OCI-LY7 (cell line): ENCODE measurements at regions not wholly inside any gene's neighbourhood (a gene's known extent, or its start where the extent isn't known, plus 50 kb on each side); places are given as distances from the start of the nearest gene placed in this dataset.

Experiments
- BruUV-seq: library from RNA; stranded (reverse); fragments of 400-500 nt; replicated peaks from 2 replicates; lab custom pipeline; 2021; lab: Mats Ljungman, UMichigan
- CTCF ChIA-PET: fragments of 300-600 bp; sonication (Branson Sonifier 250); formaldehyde crosslinking; loops from one replicate; lab custom pipeline; 2022; ENCODE audit warnings: antibody characterized with exemption; ENCODE audit not compliant: unreplicated experiment; lab: Charles Lee
- POLR2A ChIA-PET: fragments of 300-600 bp; sonication (Branson Sonifier 250); formaldehyde crosslinking; loops from one replicate; lab custom pipeline; 2022; ENCODE audit warnings: antibody characterized with exemption; lab: Charles Lee
- DNase-seq: peaks from one replicate; pipeline ENCODE4 v3.0.0-alpha.2; 2015; ENCODE audit warnings: low spot score
- H2AFZ ChIP-seq: fragments of 200-600 bp; sonication (generic), shearing (Covaris generic); 2 replicates; pipeline ENCODE4 v1.6.1; 2014; ENCODE audit warnings: mild to moderate bottlenecking, antibody characterized with exemption, low read length, moderate library complexity
- H3K27ac ChIP-seq: fragments of 200-600 bp; sonication (generic); 2 replicates; pipeline ENCODE4 v1.5.1; 2014; ENCODE audit warnings: mixed run types, low read depth, mild to moderate bottlenecking, moderate library complexity, low read length, inconsistent platforms; ENCODE audit not compliant: poor library complexity, severe bottlenecking
- H3K36me3 ChIP-seq: fragments of 200-600 bp; sonication (generic); 2 replicates; pipeline ENCODE4 v1.6.1; 2014; ENCODE audit warnings: mild to moderate bottlenecking, antibody characterized with exemption, low read length, moderate library complexity, mixed read lengths; ENCODE audit not compliant: insufficient read depth
- H3K4me1 ChIP-seq: fragments of 200-600 bp; sonication (generic); 2 replicates; pipeline ENCODE4 v1.5.1; 2014; ENCODE audit warnings: mild to moderate bottlenecking, low read length; ENCODE audit not compliant: insufficient read depth, poor library complexity, severe bottlenecking
- H3K4me2 ChIP-seq: fragments of 200-600 bp; sonication (generic); 2 replicates; pipeline ENCODE4 v1.6.1; 2014; ENCODE audit warnings: mild to moderate bottlenecking, low read length
- H3K4me3 ChIP-seq: fragments of 200-600 bp; sonication (generic); 2 replicates; pipeline ENCODE4 v1.5.1; 2014; ENCODE audit warnings: mild to moderate bottlenecking, low read depth, low read length; ENCODE audit not compliant: poor library complexity, severe bottlenecking
- H3K79me2 ChIP-seq: fragments of 200-600 bp; sonication (generic); 2 replicates; pipeline ENCODE4 v1.6.1; 2016; ENCODE audit warnings: low read depth, mild to moderate bottlenecking, low read length, moderate library complexity, mixed read lengths; ENCODE audit not compliant: insufficient read depth
- H3K9me2 ChIP-seq: fragments of 200-600 bp; sonication (generic); 2 replicates; pipeline ENCODE4 v1.6.1; 2016; ENCODE audit warnings: mild to moderate bottlenecking, low read length, mixed read lengths; ENCODE audit not compliant: insufficient read depth
- H3K9me3 ChIP-seq: fragments of 200-600 bp; sonication (generic); 2 replicates; pipeline ENCODE4 v1.6.1; 2014; ENCODE audit warnings: mild to moderate bottlenecking, mixed run types, low read length, mixed read lengths
- H4K20me1 ChIP-seq: fragments of 200-600 bp; sonication (generic); 2 replicates; pipeline ENCODE4 v1.6.1; 2014; ENCODE audit warnings: mild to moderate bottlenecking, antibody characterized with exemption, low read length, moderate library complexity, mixed read lengths; ENCODE audit not compliant: insufficient read depth
- EZH2phosphoT487 ChIP-seq: fragments of 200-600 bp; sonication (generic); IDR thresholded peaks from 2 replicates; pipeline ENCODE4 v1.6.1; 2018; ENCODE audit warnings: low read depth, borderline replicate concordance, mild to moderate bottlenecking, mixed run types, antibody characterized with exemption, low read length, moderate library complexity, mixed read lengths
- intact Hi-C: fragments of 100-400 bp; cut with micrococcal nuclease; formaldehyde crosslinking; loops from one replicate; pipeline ENCODE4 v1.10.0; 2022; ENCODE audit not compliant: unreplicated experiment
- TF ChIP-seq, protein P1 (sequence below): fragments of 200-600 bp; sonication (generic); conservative IDR thresholded peaks from 2 replicates; pipeline ENCODE4 v1.5.1; 2014; ENCODE audit warnings: mild to moderate bottlenecking, antibody characterized with exemption, low read length, moderate library complexity, mixed read lengths

GRCh38 chr16:55955845-55956244 lies 80.7 kb upstream of the CES5A start:
- Histone ChIP-seq H3K4me3 (no peak overlapping the region), H3K79me2 (no peaks in the 10 kb centered on the region), H3K36me3 (no peaks in the 10 kb centered on the region), H4K20me1 (no peaks in the 10 kb centered on the region), H3K4me1 (no peaks in the 10 kb centered on the region), H2AFZ (no peak overlapping the region), H3K27ac (no peak overlapping the region), H3K4me2 (no peak overlapping the region), H3K9me2 (no peaks in the 10 kb centered on the region), H3K9me3 (no peaks in the 10 kb centered on the region)
- TF ChIP-seq, protein P1, sequence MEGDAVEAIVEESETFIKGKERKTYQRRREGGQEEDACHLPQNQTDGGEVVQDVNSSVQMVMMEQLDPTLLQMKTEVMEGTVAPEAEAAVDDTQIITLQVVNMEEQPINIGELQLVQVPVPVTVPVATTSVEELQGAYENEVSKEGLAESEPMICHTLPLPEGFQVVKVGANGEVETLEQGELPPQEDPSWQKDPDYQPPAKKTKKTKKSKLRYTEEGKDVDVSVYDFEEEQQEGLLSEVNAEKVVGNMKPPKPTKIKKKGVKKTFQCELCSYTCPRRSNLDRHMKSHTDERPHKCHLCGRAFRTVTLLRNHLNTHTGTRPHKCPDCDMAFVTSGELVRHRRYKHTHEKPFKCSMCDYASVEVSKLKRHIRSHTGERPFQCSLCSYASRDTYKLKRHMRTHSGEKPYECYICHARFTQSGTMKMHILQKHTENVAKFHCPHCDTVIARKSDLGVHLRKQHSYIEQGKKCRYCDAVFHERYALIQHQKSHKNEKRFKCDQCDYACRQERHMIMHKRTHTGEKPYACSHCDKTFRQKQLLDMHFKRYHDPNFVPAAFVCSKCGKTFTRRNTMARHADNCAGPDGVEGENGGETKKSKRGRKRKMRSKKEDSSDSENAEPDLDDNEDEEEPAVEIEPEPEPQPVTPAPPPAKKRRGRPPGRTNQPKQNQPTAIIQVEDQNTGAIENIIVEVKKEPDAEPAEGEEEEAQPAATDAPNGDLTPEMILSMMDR: no peak
- TF ChIP-seq EZH2phosphoT487: no peak
- ChIA-PET POLR2A (no interaction called here), CTCF (no interaction called here)
- no TSS peak for BruUV-seq
- intact Hi-C loops: no loop called here
- DNase-seq: no peak

- intact Hi-C loops: no loop called here
- no TSS peak for BruUV-seq
- Histone ChIP-seq H3K4me2 (no peak overlapping the region), H3K4me1 (no peaks in the 10 kb centered on the region), H3K27ac (no peak overlapping the region), H3K4me3 (no peak overlapping the region), H2AFZ (no peak overlapping the region), H3K36me3 (no peaks in the 10 kb centered on the region), H4K20me1 (no peaks in the 10 kb centered on the region), H3K9me2 (no peaks in the 10 kb centered on the region), H3K79me2 (no peaks in the 10 kb centered on the region), H3K9me3 (no peaks in the 10 kb centered on the region)
- POLR2A ChIA-PET: no interaction called here
- DNase-seq: no peak
- CTCF ChIA-PET: interaction anchor here (0.6 kb wide), 1 partner anchor 16 kb away, joined by 3 read pairs; no protein-coding TSS in a partner anchor
- no peak for TF ChIP-seq EZH2phosphoT487
- TF ChIP-seq, protein P1: no peak
Observed at GRCh38 chr16:55955424-55955823, 80.3 kb upstream of the CES5A start.

GRCh38 chr16:55954906-55955305 lies 79.7 kb upstream of the CES5A start:
- DNase-seq: no peak
- Histone ChIP-seq H3K79me2 (no peaks in the 10 kb centered on the region), H4K20me1 (no peaks in the 10 kb centered on the region), H3K36me3 (no peaks in the 10 kb centered on the region), H3K4me3 (no peak overlapping the region), H3K4me2 (no peak overlapping the region), H3K9me3 (no peaks in the 10 kb centered on the region), H3K4me1 (no peaks in the 10 kb centered on the region), H3K9me2 (no peaks in the 10 kb centered on the region), H3K27ac (no peak overlapping the region), H2AFZ (no peak overlapping the region)
- ChIA-PET CTCF (interaction anchor here (0.6 kb wide), 1 partner anchor 16 kb away, joined by 3 read pairs; no protein-coding TSS in a partner anchor), POLR2A (no interaction called here)
- intact Hi-C loops: no loop called here
- TF ChIP-seq, protein P1: no peak
- no peak for TF ChIP-seq EZH2phosphoT487
- BruUV-seq: no TSS peak
